Tibial nerve (tissue), 4 donors: ENCODE measurements at regions not wholly inside any gene's neighbourhood (a gene's known extent, or its start where the extent isn't known, plus 50 kb on each side); places are given as distances from the start of the nearest gene placed in this dataset.

Source experiments
- DNase-seq, 2 donors: peaks; one replicate each; pipeline ENCODE4 v3.0.0-alpha.2; 2019; ENCODE audit warnings: low spot score in 2 of 2
- H3K27ac ChIP-seq, 4 donors: fragments of 200-600 bp; sonication (generic) in 3 of 4; one replicate each; pipeline ENCODE4 v1.5.1; 2017 to 2019; ENCODE audit warnings: mild to moderate bottlenecking in 1 of 4
- H3K27me3 ChIP-seq, 2 donors: fragments of 200-600 bp; sonication (generic) in 1 of 2; one replicate each; pipeline versions ENCODE4 v1.5.1 to v1.6.0; 2017 to 2019
- H3K36me3 ChIP-seq, 3 donors: fragments of 200-600 bp; sonication (generic); one replicate each; pipeline ENCODE4 v1.5.1; 2018 to 2019
- H3K4me1 ChIP-seq, 4 donors: fragments of 200-600 bp; sonication (generic) in 3 of 4; one replicate each; pipeline ENCODE4 v1.5.1; 2017 to 2019
- H3K4me3 ChIP-seq, 4 donors: fragments of 200-600 bp; sonication (generic) in 3 of 4; one replicate each; pipeline ENCODE4 v1.5.1; 2017 to 2019; ENCODE audit warnings: mild to moderate bottlenecking in 1 of 4, moderate library complexity in 1 of 4
- H3K9me3 ChIP-seq, 4 donors: fragments of 200-600 bp; sonication (generic) in 3 of 4; one replicate each; pipeline ENCODE4 v1.5.1; 2017 to 2019
- CTCF ChIP-seq, 5 experiments: fragments of 200-600 bp in 3 of 5; fragments of 450-650 bp in 2 of 5; sonication (generic) in 3 of 5; IDR thresholded peaks; one replicate each; pipeline ENCODE4 v1.5.1; 2016 to 2019; ENCODE audit warnings: antibody characterized with exemption in 5 of 5, mild to moderate bottlenecking in 3 of 5, moderate library complexity in 2 of 5
- EP300 ChIP-seq, 2 donors: sonication (generic); formaldehyde crosslinking; IDR thresholded peaks; one replicate each; pipeline ENCODE4 v1.6.1; 2017; ENCODE audit warnings: antibody characterized with exemption in 2 of 2, mild to moderate bottlenecking in 1 of 2
- POLR2A ChIP-seq, 2 donors: fragments of 450-650 bp; IDR thresholded peaks; one replicate each; pipeline ENCODE4 v1.6.1; 2017; ENCODE audit warnings: antibody characterized with exemption in 2 of 2, mild to moderate bottlenecking in 2 of 2, moderate library complexity in 2 of 2
- WGBS, 2 donors: methylation state at CpG; one replicate each; pipeline ENCODE4 v1.1.5; 2018; 5-methylcytosine and 5-hydroxymethylcytosine counted together

GRCh38 chr17:14756479-14756878 lies 455.6 kb downstream of the HS3ST3B1 start:
- H3K9me3 ChIP-seq, result no peaks in the 10 kb centered on the region
- 49 to 55% methylated on average over 3 of the region's 3 CpGs for WGBS, 2 donors
- no peak for DNase-seq
- no peaks in the 10 kb centered on the region for H3K36me3 ChIP-seq
- H3K27me3 ChIP-seq, result no peaks in the 10 kb centered on the region
- H3K4me3 ChIP-seq, result no peak overlapping the region
- no peak for TF ChIP-seq CTCF (IDR thresholded peaks at IDR 0.05)
- no peak for TF ChIP-seq POLR2A (IDR thresholded peaks at IDR 0.05)
- TF ChIP-seq EP300 (IDR thresholded peaks at IDR 0.05), result no peak
- H3K27ac ChIP-seq, result no peak overlapping the region
- H3K4me1 ChIP-seq, result no peaks in the 10 kb centered on the region

GRCh38 chr17:14755002-14755401 lies 454.1 kb downstream of the HS3ST3B1 start:
- Histone ChIP-seq H3K4me3 (no peak overlapping the region), H3K36me3 (no peaks in the 10 kb centered on the region), H3K27me3 (no peaks in the 10 kb centered on the region), H3K9me3 (no peaks in the 10 kb centered on the region), H3K27ac (no peak overlapping the region), H3K4me1 (no peaks in the 10 kb centered on the region)
- TF ChIP-seq CTCF (IDR thresholded peaks at IDR 0.05) (no peak), EP300 (IDR thresholded peaks at IDR 0.05) (no peak), POLR2A (IDR thresholded peaks at IDR 0.05) (no peak)
- no peak for DNase-seq
- 10 to 35% methylated on average over 1 of the region's 1 CpG for WGBS, 2 donors

DNA sequence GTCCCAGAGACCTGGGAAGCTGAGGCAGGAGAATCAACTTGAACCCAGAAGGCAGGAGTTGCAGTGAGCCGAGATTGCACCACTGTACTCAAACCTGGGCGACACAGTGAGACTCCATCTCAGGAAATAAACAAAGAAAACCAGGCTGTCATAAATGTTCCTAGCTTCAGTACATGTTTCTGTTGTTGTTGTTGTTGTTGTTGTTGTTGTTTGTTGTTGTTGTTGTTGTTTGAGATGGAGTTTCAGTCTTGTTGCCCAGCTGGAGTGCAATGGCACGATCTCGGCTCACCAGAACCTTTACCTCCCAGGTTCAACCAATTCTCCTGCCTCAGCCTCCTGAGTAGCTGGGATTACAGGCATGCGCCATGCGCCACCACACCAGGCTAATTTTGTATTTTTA lies 452.5 kb downstream of the HS3ST3B1 start:
- Histone ChIP-seq H3K27ac (no peak overlapping the region), H3K4me1 (no peaks in the 10 kb centered on the region), H3K27me3 (no peaks in the 10 kb centered on the region), H3K4me3 (no peak overlapping the region), H3K36me3 (no peaks in the 10 kb centered on the region), H3K9me3 (no peaks in the 10 kb centered on the region)
- no peak for TF ChIP-seq CTCF (IDR thresholded peaks at IDR 0.05)
- no peak for TF ChIP-seq POLR2A (IDR thresholded peaks at IDR 0.05)
- TF ChIP-seq EP300 (IDR thresholded peaks at IDR 0.05), result no peak
- WGBS, 2 donors, result 94 to 95% methylated on average over 6 of the region's 6 CpGs
- DNase-seq, result no peak

- WGBS, 2 donors, result 44 to 56% methylated on average over 2 of the region's 2 CpGs
- no peaks in the 10 kb centered on the region for H3K27me3 ChIP-seq
Observed at GRCh38 chr17:14752011-14752410, 451.1 kb downstream of the HS3ST3B1 start.

DNA sequence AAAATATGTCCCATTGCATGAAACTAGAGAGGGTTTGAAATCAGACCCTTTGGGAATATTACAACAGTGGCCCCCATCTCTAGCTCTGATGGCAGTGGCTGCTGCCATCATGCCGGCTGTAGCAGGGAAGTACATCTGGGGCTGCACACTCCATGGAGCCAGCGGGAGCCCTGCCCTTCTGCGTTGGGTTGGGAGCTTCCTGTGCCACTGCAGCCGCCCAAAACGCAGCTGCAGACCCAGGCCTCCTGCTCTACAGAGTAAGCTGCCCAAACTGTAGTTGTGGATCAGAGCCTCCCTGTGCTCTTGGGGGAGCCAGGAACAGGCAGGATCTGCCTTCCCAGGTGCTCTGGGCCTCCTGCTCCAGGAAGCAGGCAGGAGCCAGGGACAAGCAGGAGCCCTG lies 450.0 kb downstream of the HS3ST3B1 start:
- no peaks in the 10 kb centered on the region for H3K27me3 ChIP-seq
- TF ChIP-seq POLR2A (IDR thresholded peaks at IDR 0.05), result no peak
- no peak for TF ChIP-seq CTCF (IDR thresholded peaks at IDR 0.05)
- TF ChIP-seq EP300 (IDR thresholded peaks at IDR 0.05), result no peak
- no peak overlapping the region for H3K27ac ChIP-seq
- H3K4me3 ChIP-seq, result no peak overlapping the region
- no peak for DNase-seq
- WGBS, 2 donors, result 85 to 91% methylated on average over 1 to 2 of the region's 5 CpGs
- no peaks in the 10 kb centered on the region for H3K36me3 ChIP-seq
- H3K4me1 ChIP-seq, result no peaks in the 10 kb centered on the region
- H3K9me3 ChIP-seq, result no peaks in the 10 kb centered on the region

More at GRCh38 chr17:14752011-14752410, 451.1 kb downstream of the HS3ST3B1 start:
- DNase-seq, result no peak
- H3K27ac ChIP-seq, result no peak overlapping the region
- H3K9me3 ChIP-seq, result no peaks in the 10 kb centered on the region
- TF ChIP-seq EP300 (IDR thresholded peaks at IDR 0.05), result no peak
- no peak for TF ChIP-seq POLR2A (IDR thresholded peaks at IDR 0.05)
- no peak for TF ChIP-seq CTCF (IDR thresholded peaks at IDR 0.05)
- no peaks in the 10 kb centered on the region for H3K36me3 ChIP-seq
- H3K4me3 ChIP-seq, result no peak overlapping the region
- no peaks in the 10 kb centered on the region for H3K4me1 ChIP-seq
